MM.1S (cell line): ENCODE measurements at regions not wholly inside any gene's neighbourhood (a gene's known extent, or its start where the extent isn't known, plus 50 kb on each side); places are given as distances from the start of the nearest gene placed in this dataset.
"Not testable (repeated sequence)": the region's sequence is repeated elsewhere in the genome, so short reads cannot be mapped to it uniquely, and the experiment has no call there.

Source experiments
- DNase-seq: peaks from one replicate; pipeline ENCODE4 v3.0.0-alpha.2; 2015
- H2AFZ ChIP-seq: fragments of 300-600 bp; sonication (generic); 2 replicates; pipeline ENCODE4 v1.6.0; 2016; ENCODE audit warnings: antibody characterized with exemption, low read length
- H3F3A ChIP-seq: fragments of 300-600 bp; sonication (generic); 2 replicates; pipeline ENCODE4 v1.6.1; 2016; ENCODE audit warnings: mild to moderate bottlenecking, antibody characterized with exemption, low read length, moderate library complexity, mixed read lengths; ENCODE audit not compliant: insufficient read depth
- H3K27ac ChIP-seq: fragments of 300-600 bp; sonication (generic); 2 replicates; pipeline ENCODE4 v1.5.1; 2016; ENCODE audit warnings: mild to moderate bottlenecking, low read length
- H3K27me3 ChIP-seq: fragments of 300-600 bp; sonication (generic); replicated peaks from 2 replicates; pipeline ENCODE4 v1.6.0; 2016; ENCODE audit warnings: low read length; ENCODE audit not compliant: insufficient read depth
- H3K36me3 ChIP-seq: fragments of 300-600 bp; sonication (generic); replicated peaks from 2 replicates; pipeline ENCODE4 v1.6.1; 2016; ENCODE audit warnings: mild to moderate bottlenecking, low read length, mixed read lengths; ENCODE audit not compliant: insufficient read depth
- H3K4me1 ChIP-seq: fragments of 300-600 bp; sonication (generic); 2 replicates; pipeline ENCODE4 v1.6.1; 2016; ENCODE audit warnings: low read length, mixed read lengths
- H3K4me2 ChIP-seq: fragments of 300-600 bp; sonication (generic); 2 replicates; pipeline ENCODE4 v1.6.0; 2016; ENCODE audit warnings: low read depth, low read length
- H3K4me3 ChIP-seq: fragments of 300-600 bp; sonication (generic); 2 replicates; pipeline ENCODE4 v1.5.1; 2016; ENCODE audit warnings: low read length, mixed read lengths
- H3K79me2 ChIP-seq: fragments of 300-600 bp; sonication (generic); 2 replicates; pipeline ENCODE4 v1.6.1; 2016; ENCODE audit warnings: mixed run types, low read length, mixed read lengths
- H3K9ac ChIP-seq: fragments of 300-600 bp; sonication (generic); 2 replicates; pipeline ENCODE4 v1.6.1; 2016; ENCODE audit warnings: low read length, mixed read lengths
- H3K9me2 ChIP-seq: fragments of 300-600 bp; sonication (generic); replicated peaks from 2 replicates; pipeline ENCODE4 v1.6.1; 2016; ENCODE audit warnings: mild to moderate bottlenecking, low read length, mixed read lengths; ENCODE audit not compliant: insufficient read depth
- H3K9me3 ChIP-seq: fragments of 300-600 bp; sonication (generic); replicated peaks from 2 replicates; pipeline ENCODE4 v1.6.1; 2016; ENCODE audit warnings: mild to moderate bottlenecking, low read length, mixed read lengths; ENCODE audit not compliant: insufficient read depth
- H4K20me1 ChIP-seq: fragments of 300-600 bp; sonication (generic); 2 replicates; pipeline ENCODE4 v1.6.1; 2016; ENCODE audit warnings: mild to moderate bottlenecking, low read length, moderate library complexity, mixed read lengths; ENCODE audit not compliant: insufficient read depth
- EZH2 ChIP-seq: fragments of 300-600 bp; sonication (generic); optimal IDR thresholded peaks from 2 replicates; pipeline ENCODE3; 2017; ENCODE audit warnings: low read depth, mild to moderate bottlenecking, antibody characterized with exemption, low read length, mixed read lengths
- EZH2phosphoT487 ChIP-seq: fragments of 300-600 bp; sonication (generic); IDR thresholded peaks from 2 replicates; pipeline ENCODE4 v1.6.1; 2018; ENCODE audit warnings: antibody characterized with exemption, low read length
- TF ChIP-seq, protein P1 (sequence below): fragments of 300-600 bp; sonication (generic); IDR thresholded peaks from 2 replicates; pipeline ENCODE4 v1.5.1; 2016; ENCODE audit warnings: antibody characterized with exemption, low read length, mixed read lengths

GRCh38 chr16:26593700-26594099 is 473.0 kb upstream of the C16orf82 start:
- H3K36me3 ChIP-seq = no peaks in the 10 kb centered on the region
- no peak for DNase-seq
- TF ChIP-seq, protein P1, sequence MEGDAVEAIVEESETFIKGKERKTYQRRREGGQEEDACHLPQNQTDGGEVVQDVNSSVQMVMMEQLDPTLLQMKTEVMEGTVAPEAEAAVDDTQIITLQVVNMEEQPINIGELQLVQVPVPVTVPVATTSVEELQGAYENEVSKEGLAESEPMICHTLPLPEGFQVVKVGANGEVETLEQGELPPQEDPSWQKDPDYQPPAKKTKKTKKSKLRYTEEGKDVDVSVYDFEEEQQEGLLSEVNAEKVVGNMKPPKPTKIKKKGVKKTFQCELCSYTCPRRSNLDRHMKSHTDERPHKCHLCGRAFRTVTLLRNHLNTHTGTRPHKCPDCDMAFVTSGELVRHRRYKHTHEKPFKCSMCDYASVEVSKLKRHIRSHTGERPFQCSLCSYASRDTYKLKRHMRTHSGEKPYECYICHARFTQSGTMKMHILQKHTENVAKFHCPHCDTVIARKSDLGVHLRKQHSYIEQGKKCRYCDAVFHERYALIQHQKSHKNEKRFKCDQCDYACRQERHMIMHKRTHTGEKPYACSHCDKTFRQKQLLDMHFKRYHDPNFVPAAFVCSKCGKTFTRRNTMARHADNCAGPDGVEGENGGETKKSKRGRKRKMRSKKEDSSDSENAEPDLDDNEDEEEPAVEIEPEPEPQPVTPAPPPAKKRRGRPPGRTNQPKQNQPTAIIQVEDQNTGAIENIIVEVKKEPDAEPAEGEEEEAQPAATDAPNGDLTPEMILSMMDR = no peak
- TF ChIP-seq EZH2 = no peak
- TF ChIP-seq EZH2phosphoT487 = no peak
- H3K9me2 ChIP-seq = no peaks in the 10 kb centered on the region
- no peak overlapping the region for H3K27ac ChIP-seq
- H3K27me3 ChIP-seq = no peaks in the 10 kb centered on the region
- H3F3A ChIP-seq = no peaks in the 10 kb centered on the region
- H3K79me2 ChIP-seq = no peaks in the 10 kb centered on the region
- H3K4me3 ChIP-seq = no peak overlapping the region
- no peaks in the 10 kb centered on the region for H3K9me3 ChIP-seq
- no peak overlapping the region for H3K4me2 ChIP-seq
- no peaks in the 10 kb centered on the region for H4K20me1 ChIP-seq
- H3K4me1 ChIP-seq = no peaks in the 10 kb centered on the region
- no peak overlapping the region for H2AFZ ChIP-seq
- H3K9ac ChIP-seq = no peak overlapping the region

GRCh38 chr16:26594666-26595065 is 472.1 kb upstream of the C16orf82 start:
- no peaks in the 10 kb centered on the region for H3K9me3 ChIP-seq
- no peak overlapping the region for H3K27ac ChIP-seq
- no peak overlapping the region for H3K4me3 ChIP-seq
- DNase-seq = no peak
- no peaks in the 10 kb centered on the region for H3K4me1 ChIP-seq
- H3K36me3 ChIP-seq = no peaks in the 10 kb centered on the region
- no peaks in the 10 kb centered on the region for H3K9me2 ChIP-seq
- no peak overlapping the region for H3K4me2 ChIP-seq
- no peaks in the 10 kb centered on the region for H3F3A ChIP-seq
- H3K27me3 ChIP-seq = no peaks in the 10 kb centered on the region
- H4K20me1 ChIP-seq = no peaks in the 10 kb centered on the region
- no peaks in the 10 kb centered on the region for H3K79me2 ChIP-seq
- TF ChIP-seq, protein P1 = no peak
- TF ChIP-seq EZH2 = no peak
- TF ChIP-seq EZH2phosphoT487 = no peak
- no peak overlapping the region for H3K9ac ChIP-seq
- H2AFZ ChIP-seq = no peak overlapping the region

DNA sequence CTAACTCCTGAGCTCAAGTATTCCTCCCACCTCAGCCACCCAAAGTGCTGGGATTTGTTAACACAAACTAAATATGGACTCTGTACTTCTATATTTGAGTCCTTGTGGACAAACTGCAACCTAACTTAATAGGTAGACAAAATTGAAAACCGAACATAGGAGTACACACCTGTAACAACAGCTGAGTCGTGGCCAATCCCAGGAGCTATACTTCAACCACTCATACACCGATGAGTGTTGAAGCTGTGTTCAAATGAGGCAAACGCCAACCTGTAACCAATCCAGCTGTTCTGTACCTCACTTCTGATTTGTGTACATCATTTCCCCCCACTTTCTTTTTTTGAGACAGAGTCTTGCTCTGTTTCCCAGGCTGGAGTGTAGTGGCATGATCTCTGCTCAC is 471.5 kb upstream of the C16orf82 start:
- DNase-seq = no peak
- H3K79me2 ChIP-seq = no peaks in the 10 kb centered on the region
- TF ChIP-seq, protein P1 = no peak

GRCh38 chr16:26596033-26596432 is 470.7 kb upstream of the C16orf82 start:
- H3K36me3 ChIP-seq, H3K4me1 ChIP-seq, H2AFZ ChIP-seq, H3K79me2 ChIP-seq, H3F3A ChIP-seq, H3K27me3 ChIP-seq, H3K9me3 ChIP-seq, DNase-seq, H3K4me2 ChIP-seq, H3K9me2 ChIP-seq, H4K20me1 ChIP-seq, H3K27ac ChIP-seq, H3K4me3 ChIP-seq, H3K9ac ChIP-seq: not testable (repeated sequence)

More for the DNA sequence above, 471.5 kb upstream of the C16orf82 start:
- Histone ChIP-seq H3K27me3 (no peaks in the 10 kb centered on the region), H3K36me3 (no peaks in the 10 kb centered on the region), H2AFZ (no peak overlapping the region), H4K20me1 (no peaks in the 10 kb centered on the region), H3K4me2 (no peak overlapping the region), H3K4me3 (no peak overlapping the region), H3K9ac (no peak overlapping the region), H3F3A (no peaks in the 10 kb centered on the region), H3K9me3 (no peaks in the 10 kb centered on the region), H3K9me2 (no peaks in the 10 kb centered on the region), H3K27ac (no peak overlapping the region), H3K4me1 (no peaks in the 10 kb centered on the region)
